Mesothelial cell of epicardium (in vitro differentiated cells): ENCODE measurements at regions not wholly inside any gene's neighbourhood (a gene's known extent, or its start where the extent isn't known, plus 50 kb on each side); places are given as distances from the start of the nearest gene placed in this dataset.

Source experiments
- DNase-seq, 2 experiments: peaks; one replicate each; pipeline ENCODE4 v3.0.0; 2021; ENCODE audit warnings: low spot score in 2 of 2; ENCODE audit not compliant: unreplicated experiment in 2 of 2
- H3K27ac Mint-ChIP-seq: 2 replicates; pipeline ENCODE4 v1.8.0; 2021; ENCODE audit warnings: mixed read lengths
- H3K27me3 Mint-ChIP-seq: 2 replicates; pipeline ENCODE4 v1.8.0; 2021; ENCODE audit warnings: low read depth, mixed read lengths
- H3K36me3 Mint-ChIP-seq: 2 replicates; pipeline ENCODE4 v1.8.0; 2021; ENCODE audit warnings: mixed read lengths
- H3K4me1 Mint-ChIP-seq: 2 replicates; pipeline ENCODE4 v1.8.0; 2021; ENCODE audit warnings: mixed read lengths
- H3K4me3 Mint-ChIP-seq: 2 replicates; pipeline ENCODE4 v1.8.0; 2021; ENCODE audit warnings: mild to moderate bottlenecking, moderate library complexity, mixed read lengths
- H3K9me3 Mint-ChIP-seq: 2 replicates; pipeline ENCODE4 v1.8.0; 2021; ENCODE audit warnings: mixed read lengths
- CTCF ChIP-seq: fragments of 200-600 bp; sonication (generic); IDR thresholded peaks from one replicate; pipeline ENCODE4 v1.5.0; 2021; ENCODE audit warnings: antibody characterized with exemption; ENCODE audit not compliant: unreplicated experiment

GRCh38 chr15:85899927-85900326 is 105.2 kb upstream of the KLHL25 start:
- Mint-ChIP-seq H3K27me3 (peaks cover 59% of the 10 kb centered on the region), H3K36me3 (no peaks in the 10 kb centered on the region), H3K9me3 (no peaks in the 10 kb centered on the region), H3K4me3 (no peak overlapping the region), H3K4me1 (peaks cover 7% of the 10 kb centered on the region), H3K27ac (no peak overlapping the region)
- no peak for TF ChIP-seq CTCF
- DNase-seq: no peak

- peaks cover 19% of the 10 kb centered on the region for H3K27me3 Mint-ChIP-seq
- TF ChIP-seq CTCF: no peak
- H3K9me3 Mint-ChIP-seq: no peaks in the 10 kb centered on the region
- no peak overlapping the region for H3K27ac Mint-ChIP-seq
- no peaks in the 10 kb centered on the region for H3K36me3 Mint-ChIP-seq
- H3K4me3 Mint-ChIP-seq: no peak overlapping the region
- H3K4me1 Mint-ChIP-seq: peaks cover 2% of the 10 kb centered on the region
- DNase-seq: no peak
Measured at GRCh38 chr15:85905751-85906450, 111.2 kb upstream of the KLHL25 start.

GRCh38 chr15:85906640-85907039 is 111.9 kb upstream of the KLHL25 start:
- peaks cover 13% of the 10 kb centered on the region for H3K27me3 Mint-ChIP-seq
- H3K36me3 Mint-ChIP-seq: no peaks in the 10 kb centered on the region
- peaks cover 2% of the 10 kb centered on the region for H3K4me1 Mint-ChIP-seq
- no peak for DNase-seq
- no peak for TF ChIP-seq CTCF
- no peak overlapping the region for H3K4me3 Mint-ChIP-seq
- H3K9me3 Mint-ChIP-seq: no peaks in the 10 kb centered on the region
- no peak overlapping the region for H3K27ac Mint-ChIP-seq

GRCh38 chr15:85910834-85911233 is 116.1 kb upstream of the KLHL25 start:
- no peak for DNase-seq
- no peak overlapping the region for H3K4me3 Mint-ChIP-seq
- no peaks in the 10 kb centered on the region for H3K9me3 Mint-ChIP-seq
- no peak overlapping the region for H3K27ac Mint-ChIP-seq
- H3K27me3 Mint-ChIP-seq: peaks cover 10% of the 10 kb centered on the region
- no peak for TF ChIP-seq CTCF
- H3K4me1 Mint-ChIP-seq: peaks cover 2% of the 10 kb centered on the region
- no peaks in the 10 kb centered on the region for H3K36me3 Mint-ChIP-seq

GRCh38 chr15:85913461-85913860 is 118.7 kb upstream of the KLHL25 start:
- Mint-ChIP-seq H3K27me3 (peaks cover 14% of the 10 kb centered on the region), H3K4me1 (no peaks in the 10 kb centered on the region), H3K36me3 (no peaks in the 10 kb centered on the region), H3K27ac (no peak overlapping the region), H3K9me3 (peaks cover 9% of the 10 kb centered on the region), H3K4me3 (no peak overlapping the region)
- no peak for TF ChIP-seq CTCF
- no peak for DNase-seq
